IMR-90 (cell line): ENCODE measurements at regions not wholly inside any gene's neighbourhood (a gene's known extent, or its start where the extent isn't known, plus 50 kb on each side); places are given as distances from the start of the nearest gene placed in this dataset.

Source experiments
- CHD1 ChIP-seq: IDR thresholded peaks from 2 replicates; pipeline ENCODE4 v1.6.1; 2012; ENCODE audit warnings: low read depth, low read length, improper control_type of control experiment
- CTCF ChIP-seq: conservative IDR thresholded peaks from 2 replicates; pipeline ENCODE4 v1.5.1; 2012; ENCODE audit warnings: mild to moderate bottlenecking, low read depth, low read length, improper control_type of control experiment
- MXI1 ChIP-seq: IDR thresholded peaks from 2 replicates; pipeline ENCODE4 v1.6.1; 2012; ENCODE audit warnings: low read depth, mild to moderate bottlenecking, low read length, moderate library complexity, borderline replicate concordance
- NFE2L2 ChIP-seq: fragments of 150-350 bp; IDR thresholded peaks from 2 replicates; pipeline ENCODE4 v1.6.1; 2016; ENCODE audit warnings: low read depth, mild to moderate bottlenecking, low read length
- POLR2A ChIP-seq: IDR thresholded peaks from 2 replicates; pipeline ENCODE4 v1.6.1; 2012; ENCODE audit warnings: mild to moderate bottlenecking, low read depth, low read length
- RAD21 ChIP-seq: IDR thresholded peaks from 2 replicates; pipeline ENCODE4 v1.6.1; 2012; ENCODE audit warnings: low read length, improper control_type of control experiment
- RCOR1 ChIP-seq: IDR thresholded peaks from 2 replicates; pipeline ENCODE4 v1.6.1; 2012; ENCODE audit warnings: mild to moderate bottlenecking, low read length, improper control_type of control experiment; ENCODE audit not compliant: insufficient replicate concordance
- RFX5 ChIP-seq: IDR thresholded peaks from 2 replicates; pipeline ENCODE4 v1.8.0; 2012; ENCODE audit warnings: low read depth, mild to moderate bottlenecking, low read length, moderate library complexity
- SMC3 ChIP-seq: fragments of 150-350 bp; IDR thresholded peaks from 2 replicates; pipeline ENCODE4 v1.6.1; 2016; ENCODE audit warnings: low read depth, mild to moderate bottlenecking, antibody characterized with exemption, low read length, moderate library complexity
- USF2 ChIP-seq: fragments of 150-350 bp; IDR thresholded peaks from 2 replicates; pipeline ENCODE4 v1.6.1; 2017; ENCODE audit warnings: mild to moderate bottlenecking, antibody characterized with exemption, low read length, low read depth

- TF ChIP-seq POLR2A (no peak), CTCF (no peak), USF2 (no peak), RCOR1 (no peak), MXI1 (no peak), SMC3 (no peak), CHD1 (no peak), NFE2L2 (no peak), RAD21 (no peak), RFX5 (no peak)
Observed at GRCh38 chr6:145116591-145117178, 618.6 kb downstream of the EPM2A start.
